ENCODE measurements at regions not wholly inside any gene's neighbourhood (a gene's known extent, or its start where the extent isn't known, plus 50 kb on each side); places are given as distances from the start of the nearest gene placed in this dataset.
A peak's percentile ranks its signal among the peaks of the same experiment; 100 is the strongest.

- H3K36me3 ChIP-seq (ENCODE audit: control insufficient read depth in 2 of 2, insufficient read depth in 1 of 2, low read length in 2 of 2): no peaks in the 10 kb centered on the region
- no peaks in the 10 kb centered on the region for H3K4me1 ChIP-seq (ENCODE audit: control insufficient read depth, insufficient read depth, low read length)
- ChIA-PET POLR2A (no interaction called here), CTCF (interaction anchor here (1.0 kb wide), 1 partner anchor 17 kb away, joined by 3 read pairs; no protein-coding TSS in a partner anchor)
- no peak overlapping the region for H3K27ac ChIP-seq (ENCODE audit: extremely low read depth, low read depth, low read length)
- TF ChIP-seq SCRT2 (tag by site-specific recombination; IDR thresholded peaks at IDR 0.05): peak; percentile 43; the same call in 1 of the 2 replicates
- no peak for TF ChIP-seq ZNF239 (tag by site-specific recombination; IDR thresholded peaks at IDR 0.05)
- H3K4me3 ChIP-seq (ENCODE audit: low read depth, low read length): no peak overlapping the region
- H3K9me3 ChIP-seq (ENCODE audit: control insufficient read depth, insufficient read depth, low read depth, low read length): no peaks in the 10 kb centered on the region
Measured at GRCh38 chr7:127478461-127478860, 86.0 kb upstream of the ZNF800 start.

- no peak overlapping the region for H3K4me3 ChIP-seq (ENCODE audit: low read depth, low read length)
- H3K36me3 ChIP-seq (ENCODE audit: control insufficient read depth in 2 of 2, insufficient read depth in 1 of 2, low read length in 2 of 2): no peaks in the 10 kb centered on the region
- no peak overlapping the region for H3K27ac ChIP-seq (ENCODE audit: extremely low read depth, low read depth, low read length)
- no peak for TF ChIP-seq ZNF571 (tag by site-specific recombination; IDR thresholded peaks at IDR 0.05)
- no peak for TF ChIP-seq ZBTB7A (tag by site-specific recombination; IDR thresholded peaks at IDR 0.05; ENCODE audit: low read depth)
- TF ChIP-seq ZNF114 (tag by site-specific recombination; IDR thresholded peaks at IDR 0.05): no peak
- no peak for TF ChIP-seq HOXC10 (CRISPR knock-in tag; IDR thresholded peaks at IDR 0.05)
- no peak for TF ChIP-seq SCRT2 (tag by site-specific recombination; IDR thresholded peaks at IDR 0.05)
- no peak for TF ChIP-seq ZNF362 (tag by site-specific recombination; IDR thresholded peaks at IDR 0.05)
- no peak for TF ChIP-seq ZNF311 (tag by site-specific recombination; IDR thresholded peaks at IDR 0.05; ENCODE audit: borderline replicate concordance)
- no peak for TF ChIP-seq IKZF3 (tag by site-specific recombination; IDR thresholded peaks at IDR 0.05)
- TF ChIP-seq ZNF155 (tag by site-specific recombination; IDR thresholded peaks at IDR 0.05): no peak
- no peak for TF ChIP-seq ZNF140 (tag by site-specific recombination; IDR thresholded peaks at IDR 0.05)
- no peak for TF ChIP-seq ZBTB26 (tag by site-specific recombination; optimal IDR thresholded peaks at IDR 0.05)
- POLR2A ChIA-PET: no interaction called here
- no peaks in the 10 kb centered on the region for H3K4me1 ChIP-seq (ENCODE audit: control insufficient read depth, insufficient read depth, low read length)
- CTCF ChIA-PET: interaction anchor here (1.0 kb wide), 1 partner anchor 17 kb away, joined by 3 read pairs; no protein-coding TSS in a partner anchor
- no peaks in the 10 kb centered on the region for H3K9me3 ChIP-seq (ENCODE audit: control insufficient read depth, insufficient read depth, low read depth, low read length)
Measured at GRCh38 chr7:127478024-127478355, 85.5 kb upstream of the ZNF800 start.

- no peaks in the 10 kb centered on the region for H3K9me3 ChIP-seq (ENCODE audit: control insufficient read depth, insufficient read depth, low read depth, low read length)
- CTCF ChIA-PET: interaction anchor here (1.5 to 1.9 kb wide), 2 partner anchors 30 to 40 kb away, joined by 3 to 4 read pairs; no protein-coding TSS in a partner anchor
- no peaks in the 10 kb centered on the region for H3K36me3 ChIP-seq (ENCODE audit: control insufficient read depth in 2 of 2, insufficient read depth in 1 of 2, low read length in 2 of 2)
- no peak overlapping the region for H3K4me3 ChIP-seq (ENCODE audit: low read depth, low read length)
- POLR2A ChIA-PET: no interaction called here
- no peak overlapping the region for H3K27ac ChIP-seq (ENCODE audit: extremely low read depth, low read depth, low read length)
- no peaks in the 10 kb centered on the region for H3K4me1 ChIP-seq (ENCODE audit: control insufficient read depth, insufficient read depth, low read length)
- TF ChIP-seq FEZF1 (tag by site-specific recombination; IDR thresholded peaks at IDR 0.05) (no peak), ZBTB1 (tag by site-specific recombination; IDR thresholded peaks at IDR 0.05) (no peak), ZNF704 (tag by site-specific recombination; IDR thresholded peaks at IDR 0.05) (no peak), TSHZ1 (tag by site-specific recombination; IDR thresholded peaks at IDR 0.05; ENCODE audit: borderline replicate concordance) (no peak), ZNF791 (tag by site-specific recombination; IDR thresholded peaks at IDR 0.05) (no peak), ZSCAN23 (tag by site-specific recombination; IDR thresholded peaks at IDR 0.05) (no peak), YY2 (tag by site-specific recombination; IDR thresholded peaks at IDR 0.05) (no peak), REST (tag by site-specific recombination; IDR thresholded peaks at IDR 0.05) (no peak), ZNF311 (tag by site-specific recombination; IDR thresholded peaks at IDR 0.05; ENCODE audit: borderline replicate concordance) (no peak), ZFHX2 (tag by site-specific recombination; conservative IDR thresholded peaks at IDR 0.05) (no peak)
Measured at GRCh38 chr7:127477295-127478023, 85.0 kb upstream of the ZNF800 start.

Data from HEK293 (cell line).